A204.1 (cell line): ENCODE measurements at regions not wholly inside any gene's neighbourhood (a gene's known extent, or its start where the extent isn't known, plus 50 kb on each side); places are given as distances from the start of the nearest gene placed in this dataset.

Experiments
- FAIRE-seq: peaks from 2 replicates; lab custom pipeline; 2012; peaks lifted over from hg19 to GRCh38; lab: Jason Lieb, UNC

GRCh38 chr10:111131168-111131799 lies 54.5 kb downstream of the ADRA2A start:
- no peak for FAIRE-seq

- no peak for FAIRE-seq
These were observed 60.2 kb downstream of the ADRA2A start for GRCh38 chr10:111137007-111137406.

- no peak for FAIRE-seq
These were observed 60.8 kb downstream of the ADRA2A start for GRCh38 chr10:111137587-111137986.

- no peak for FAIRE-seq
These were observed 61.7 kb downstream of the ADRA2A start for GRCh38 chr10:111138544-111138943.

- FAIRE-seq, result no peak
These were observed 62.7 kb downstream of the ADRA2A start for GRCh38 chr10:111139567-111139966.

GRCh38 chr10:111142092-111142768 lies 65.4 kb downstream of the ADRA2A start:
- FAIRE-seq, result no peak

GRCh38 chr10:111146025-111146640 lies 69.3 kb downstream of the ADRA2A start:
- FAIRE-seq, result no peak

- FAIRE-seq, result no peak
These were observed 71.2 kb downstream of the ADRA2A start for GRCh38 chr10:111148025-111148424.

GRCh38 chr10:111148440-111148839 lies 71.6 kb downstream of the ADRA2A start:
- FAIRE-seq, result no peak

GRCh38 chr10:111150691-111151090 lies 73.9 kb downstream of the ADRA2A start:
- no peak for FAIRE-seq

- FAIRE-seq, result no peak
These were observed 74.9 kb downstream of the ADRA2A start for GRCh38 chr10:111151595-111152307.

GRCh38 chr10:111156754-111157153 lies 79.9 kb downstream of the ADRA2A start:
- no peak for FAIRE-seq

GRCh38 chr10:111158595-111158994 lies 81.8 kb downstream of the ADRA2A start:
- FAIRE-seq, result no peak

GRCh38 chr10:111161109-111161874 lies 84.5 kb downstream of the ADRA2A start:
- FAIRE-seq, result no peak

GRCh38 chr10:111171183-111171582 lies 94.4 kb downstream of the ADRA2A start:
- FAIRE-seq, result no peak

- FAIRE-seq, result no peak
These were observed 99.0 kb downstream of the ADRA2A start for GRCh38 chr10:111175787-111176186.

GRCh38 chr10:111177379-111177778 lies 100.5 kb downstream of the ADRA2A start:
- no peak for FAIRE-seq

- FAIRE-seq, result no peak
These were observed 102.7 kb downstream of the ADRA2A start for GRCh38 chr10:111179514-111179913.

- FAIRE-seq, result no peak
These were observed 109.5 kb downstream of the ADRA2A start for GRCh38 chr10:111186358-111186757.

GRCh38 chr10:111187096-111187495 lies 110.3 kb downstream of the ADRA2A start:
- FAIRE-seq, result no peak

GRCh38 chr10:111199587-111199986 lies 122.8 kb downstream of the ADRA2A start:
- FAIRE-seq, result no peak

- FAIRE-seq, result no peak
These were observed 123.8 kb downstream of the ADRA2A start for GRCh38 chr10:111200505-111201186.
